ENCODE measurements at regions not wholly inside any gene's neighbourhood (a gene's known extent, or its start where the extent isn't known, plus 50 kb on each side); places are given as distances from the start of the nearest gene placed in this dataset.
"Not testable (repeated sequence)": the region's sequence is repeated elsewhere in the genome, so short reads cannot be mapped to it uniquely, and the experiment has no call there.

- ATAC-seq, result not testable (repeated sequence)
These were observed 454.2 kb downstream of the TP53TG3F start for GRCh38 chr16:33913601-33914000.

- ATAC-seq, result peak; percentile 41
These were observed 461.5 kb downstream of the TP53TG3F start for GRCh38 chr16:33920761-33921545.

GRCh38 chr16:33922914-33923313 lies 463.5 kb downstream of the TP53TG3F start:
- not testable (repeated sequence) for ATAC-seq

GRCh38 chr16:33928026-33928425 lies 468.6 kb downstream of the TP53TG3F start:
- ATAC-seq, result not testable (repeated sequence)

- ATAC-seq, result not testable (repeated sequence)
These were observed 472.8 kb downstream of the TP53TG3F start for GRCh38 chr16:33932191-33932590.

GRCh38 chr16:33933039-33933438 lies 473.6 kb downstream of the TP53TG3F start:
- ATAC-seq, result peak; percentile 69

- ATAC-seq, result not testable (repeated sequence)
These were observed 476.4 kb downstream of the TP53TG3F start for GRCh38 chr16:33935766-33936165.

- not testable (repeated sequence) for ATAC-seq
These were observed 478.7 kb downstream of the TP53TG3F start for GRCh38 chr16:33938097-33938496.

GRCh38 chr16:33961536-33961935 lies 502.1 kb downstream of the TP53TG3F start:
- not testable (repeated sequence) for ATAC-seq

GRCh38 chr16:33965534-33965933 lies 506.1 kb downstream of the TP53TG3F start:
- not testable (repeated sequence) for ATAC-seq

GRCh38 chr16:33966855-33967254 lies 507.4 kb downstream of the TP53TG3F start:
- not testable (repeated sequence) for ATAC-seq

GRCh38 chr16:33974557-33974956 lies 515.1 kb downstream of the TP53TG3F start:
- ATAC-seq, result not testable (repeated sequence)

- not testable (repeated sequence) for ATAC-seq
These were observed 516.3 kb downstream of the TP53TG3F start for GRCh38 chr16:33975744-33976143.

GRCh38 chr16:33976521-33976920 lies 517.1 kb downstream of the TP53TG3F start:
- ATAC-seq, result not testable (repeated sequence)

GRCh38 chr16:33978784-33979183 lies 519.4 kb downstream of the TP53TG3F start:
- not testable (repeated sequence) for ATAC-seq

- ATAC-seq, result not testable (repeated sequence)
These were observed 520.2 kb downstream of the TP53TG3F start for GRCh38 chr16:33979613-33980012.

GRCh38 chr16:33980736-33981135 lies 521.3 kb downstream of the TP53TG3F start:
- ATAC-seq, result not testable (repeated sequence)

- not testable (repeated sequence) for ATAC-seq
These were observed 525.0 kb downstream of the TP53TG3F start for GRCh38 chr16:33984428-33984827.

GRCh38 chr16:33986521-33986920 lies 527.1 kb downstream of the TP53TG3F start:
- not testable (repeated sequence) for ATAC-seq

GRCh38 chr16:33987348-33987963 lies 528.0 kb downstream of the TP53TG3F start:
- ATAC-seq, result peak; percentile 40

- ATAC-seq, result peak; percentile 11
These were observed 528.6 kb downstream of the TP53TG3F start for GRCh38 chr16:33988012-33988411.

- ATAC-seq, result peak; percentile 38
These were observed 531.1 kb downstream of the TP53TG3F start for GRCh38 chr16:33990488-33990887.

GRCh38 chr16:33992513-33993177 lies 533.2 kb downstream of the TP53TG3F start:
- not testable (repeated sequence) for ATAC-seq
